Ascending aorta (tissue), 2 donors: ENCODE measurements at regions not wholly inside any gene's neighbourhood (a gene's known extent, or its start where the extent isn't known, plus 50 kb on each side); places are given as distances from the start of the nearest gene placed in this dataset.

Experiments used
- DNase-seq, 2 donors: peaks; one replicate each; pipeline ENCODE4 v3.0.0-alpha.2; 2019; ENCODE audit warnings: low spot score in 2 of 2
- H3K27ac ChIP-seq, 2 donors: fragments of 200-600 bp; sonication (generic); one replicate each; pipeline ENCODE4 v1.5.1; 2016 to 2017; ENCODE audit warnings: mild to moderate bottlenecking in 1 of 2
- H3K27me3 ChIP-seq: fragments of 200-600 bp; sonication (generic); one replicate; pipeline ENCODE4 v1.5.1; 2017
- H3K36me3 ChIP-seq, 2 donors: fragments of 200-600 bp; sonication (generic); one replicate each; pipeline ENCODE4 v1.5.1; 2016
- H3K4me1 ChIP-seq, 2 donors: fragments of 200-600 bp; sonication (generic); one replicate each; pipeline ENCODE4 v1.5.1; 2016 to 2017; ENCODE audit warnings: mild to moderate bottlenecking in 1 of 2
- H3K4me3 ChIP-seq, 2 donors: fragments of 200-600 bp; sonication (generic); one replicate each; pipeline ENCODE4 v1.5.1; 2016 to 2017; ENCODE audit warnings: mild to moderate bottlenecking in 1 of 2
- H3K9me3 ChIP-seq, 2 donors: fragments of 200-600 bp; sonication (generic); one replicate each; pipeline ENCODE4 v1.5.1; 2016
- CTCF ChIP-seq, 3 experiments: fragments of 200-600 bp in 2 of 3; fragments of 450-650 bp in 1 of 3; sonication (generic) in 2 of 3; IDR thresholded peaks; one replicate each; pipeline ENCODE4 v1.5.1; 2016 to 2019; ENCODE audit warnings: antibody characterized with exemption in 3 of 3, mild to moderate bottlenecking in 1 of 3, moderate library complexity in 1 of 3
- intact Hi-C: fragments of 100-400 bp; cut with DNase I; formaldehyde crosslinking; loops from one replicate; pipeline ENCODE4 v1.15.1; 2023

GRCh38 chr3:124075753-124076152 is 83.8 kb upstream of the ROPN1 start:
- Histone ChIP-seq H3K9me3 (no peaks in the 10 kb centered on the region), H3K27ac (peak overlapping the region; percentile 23 to 68), H3K27me3 (no peaks in the 10 kb centered on the region), H3K36me3 (no peaks in the 10 kb centered on the region), H3K4me1 (peaks cover 12 to 40% of the 10 kb centered on the region in 2 donors), H3K4me3 (no peak overlapping the region)
- peak in 1 of 2 donors; percentile 69 for DNase-seq
- TF ChIP-seq CTCF (IDR thresholded peaks at IDR 0.05): no peak
- intact Hi-C loops: no loop called here

GRCh38 chr3:124076235-124076634 is 84.3 kb upstream of the ROPN1 start:
- DNase-seq: no peak
- Histone ChIP-seq H3K4me3 (no peak overlapping the region), H3K4me1 (peaks cover 12 to 40% of the 10 kb centered on the region in 2 donors), H3K36me3 (no peaks in the 10 kb centered on the region), H3K9me3 (no peaks in the 10 kb centered on the region), H3K27ac (peak overlapping the region; percentile 23 to 68), H3K27me3 (no peaks in the 10 kb centered on the region)
- TF ChIP-seq CTCF (IDR thresholded peaks at IDR 0.05): no peak
- intact Hi-C loops: no loop called here

DNA sequence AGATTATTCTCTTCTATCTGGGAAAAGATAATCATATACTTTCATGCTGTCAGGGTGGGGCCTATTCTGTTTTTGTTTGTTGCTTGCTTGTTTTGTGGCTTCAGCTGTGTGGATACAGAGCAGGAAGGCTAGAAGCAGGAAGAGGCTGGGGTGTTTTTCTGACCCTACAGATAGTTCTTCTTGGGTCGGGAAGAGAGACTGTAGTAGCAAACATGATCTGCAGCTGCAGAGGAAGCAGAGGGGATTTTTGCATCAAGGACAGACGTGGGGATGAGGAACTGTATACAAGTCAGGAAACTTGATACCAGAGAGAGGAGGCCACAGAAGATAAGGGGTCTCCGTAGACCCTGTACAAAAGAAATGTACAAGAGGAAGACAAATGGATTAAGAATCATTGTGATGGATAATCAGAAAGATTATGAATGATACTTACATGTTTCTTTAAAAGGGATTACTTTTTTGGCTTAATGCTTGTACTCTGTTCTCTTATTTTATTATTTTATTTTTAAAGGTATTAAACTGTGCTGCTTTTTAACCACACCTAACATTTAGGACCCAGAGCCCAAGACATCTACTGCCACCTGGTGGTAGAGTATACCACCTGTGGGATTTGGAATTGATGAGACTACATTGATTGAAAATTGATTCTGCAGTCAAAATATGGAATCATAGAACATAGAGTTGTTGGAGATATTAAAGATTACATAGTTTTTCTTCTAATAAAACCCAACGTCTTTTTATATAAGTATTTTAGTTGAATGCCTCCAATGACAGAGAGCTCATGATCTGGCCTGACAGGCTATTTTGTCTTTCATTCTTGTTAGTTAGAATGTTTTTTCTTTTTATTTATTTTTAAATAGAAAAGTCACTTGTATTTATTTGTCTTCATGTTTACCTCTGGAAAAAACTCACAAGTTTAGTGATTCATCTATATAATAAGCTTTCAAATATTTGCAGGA is 87.3 kb upstream of the ROPN1 start:
- TF ChIP-seq CTCF (IDR thresholded peaks at IDR 0.05): peak; percentile 49 to 69 (median 68)
- Histone ChIP-seq H3K27ac (peak overlapping the region; percentile 42 to 57), H3K27me3 (no peaks in the 10 kb centered on the region), H3K9me3 (no peaks in the 10 kb centered on the region), H3K4me1 (peaks cover 12 to 51% of the 10 kb centered on the region in 2 donors), H3K36me3 (no peaks in the 10 kb centered on the region), H3K4me3 (no peak overlapping the region)
- DNase-seq: no peak
- intact Hi-C loops: loop anchor here (1.0 to 2.0 kb wide), 2 partner anchors 46 to 63 kb away; partner anchors contain the start of gene KALRN

DNA sequence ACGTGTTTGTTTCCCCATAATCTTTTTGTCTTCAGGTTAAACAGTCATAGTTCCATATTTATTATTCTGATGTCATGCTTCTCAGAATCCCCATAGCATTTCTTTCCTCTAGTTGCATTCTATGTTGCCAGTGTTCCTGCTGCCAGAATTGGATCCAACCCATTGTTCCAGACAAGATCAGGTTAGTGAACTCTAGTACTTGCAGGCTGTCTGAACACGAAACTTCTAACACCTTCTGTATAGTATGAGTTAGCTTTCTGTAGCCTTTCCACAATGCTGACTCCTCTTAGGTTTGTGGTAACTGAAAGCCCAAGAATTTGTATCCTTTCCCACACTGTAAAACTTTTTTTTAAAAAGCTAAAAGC is 88.0 kb upstream of the ROPN1 start:
- H3K27ac ChIP-seq: peak overlapping the region; percentile 5 to 57
- intact Hi-C loops: loop anchor here (1.0 to 5.0 kb wide), 3 partner anchors 47 to 202 kb away; partner anchors contain the start of gene KALRN
- no peaks in the 10 kb centered on the region for H3K27me3 ChIP-seq
- H3K9me3 ChIP-seq: no peaks in the 10 kb centered on the region
- no peak for TF ChIP-seq CTCF (IDR thresholded peaks at IDR 0.05)
- no peak overlapping the region for H3K4me3 ChIP-seq
- H3K36me3 ChIP-seq: no peaks in the 10 kb centered on the region
- peaks cover 15 to 52% of the 10 kb centered on the region in 2 donors for H3K4me1 ChIP-seq
- no peak for DNase-seq

- intact Hi-C loops: loop anchor here (5.0 kb wide), 1 partner anchor 200 kb away; no protein-coding TSS in a partner anchor
- H3K4me1 ChIP-seq: peaks cover 4 to 45% of the 10 kb centered on the region in 2 donors
- H3K9me3 ChIP-seq: no peaks in the 10 kb centered on the region
- no peaks in the 10 kb centered on the region for H3K36me3 ChIP-seq
- DNase-seq: no peak
- H3K27me3 ChIP-seq: no peaks in the 10 kb centered on the region
- peak overlapping the region; percentile 32 to 80 for H3K27ac ChIP-seq
- H3K4me3 ChIP-seq: no peak overlapping the region
- TF ChIP-seq CTCF (IDR thresholded peaks at IDR 0.05): no peak
Observed at GRCh38 chr3:124082343-124082742, 90.4 kb upstream of the ROPN1 start.
